CD4-positive, alpha-beta T cell treated with Interleukin-12 subunit alpha and Interleukin-12 subunit beta, for 1 hour (primary cell): ENCODE measurements at regions not wholly inside any gene's neighbourhood (a gene's known extent, or its start where the extent isn't known, plus 50 kb on each side); places are given as distances from the start of the nearest gene placed in this dataset.
"Not testable (repeated sequence)": the region's sequence is repeated elsewhere in the genome, so short reads cannot be mapped to it uniquely, and the experiment has no call there.

ENCODE experiments used
- DNase-seq: peaks from one replicate; pipeline ENCODE4 v3.0.0-alpha.2; 2020

GRCh38 chr6:109252261-109253041, 129.8 kb downstream of the CD164 start:
- DNase-seq = no peak

GRCh38 chr6:109251839-109252238, 130.4 kb downstream of the CD164 start:
- no peak for DNase-seq

GRCh38 chr6:109250544-109251156, 131.6 kb downstream of the CD164 start:
- DNase-seq = not testable (repeated sequence)

- DNase-seq = no peak
Measured at GRCh38 chr6:109243863-109244825, 138.1 kb downstream of the CD164 start.

GRCh38 chr6:109242925-109243324, 139.3 kb downstream of the CD164 start:
- no peak for DNase-seq

- no peak for DNase-seq
Measured at GRCh38 chr6:109242029-109242428, 140.2 kb downstream of the CD164 start.

GRCh38 chr6:109241199-109241598, 141.1 kb downstream of the CD164 start:
- no peak for DNase-seq

GRCh38 chr6:109240370-109241084, 141.7 kb downstream of the CD164 start:
- no peak for DNase-seq

- no peak for DNase-seq
Measured at GRCh38 chr6:109239651-109240321, 142.5 kb downstream of the CD164 start.

- no peak for DNase-seq
Measured at GRCh38 chr6:109239160-109239559, 143.1 kb downstream of the CD164 start.

- no peak for DNase-seq
Measured at GRCh38 chr6:109238396-109238795, 143.1 kb downstream of the CEP57L1 start.

- no peak for DNase-seq
Measured at GRCh38 chr6:109237986-109238329, 142.7 kb downstream of the CEP57L1 start.

- peak; percentile 17 for DNase-seq
Measured at GRCh38 chr6:109237077-109237985, 142.0 kb downstream of the CEP57L1 start.

GRCh38 chr6:109236115-109237076, 141.1 kb downstream of the CEP57L1 start:
- peak; percentile 13 for DNase-seq

GRCh38 chr6:109235481-109236038, 140.3 kb downstream of the CEP57L1 start:
- no peak for DNase-seq

GRCh38 chr6:109230453-109230852, 135.1 kb downstream of the CEP57L1 start:
- DNase-seq = no peak

GRCh38 chr6:109229536-109229935, 134.2 kb downstream of the CEP57L1 start:
- no peak for DNase-seq

- no peak for DNase-seq
Measured at GRCh38 chr6:109227646-109228045, 132.3 kb downstream of the CEP57L1 start.

- DNase-seq = no peak
Measured at GRCh38 chr6:109226353-109226752, 131.0 kb downstream of the CEP57L1 start.

- no peak for DNase-seq
Measured at GRCh38 chr6:109225946-109226345, 130.6 kb downstream of the CEP57L1 start.
